IMR-90 (cell line): ENCODE measurements at regions not wholly inside any gene's neighbourhood (a gene's known extent, or its start where the extent isn't known, plus 50 kb on each side); places are given as distances from the start of the nearest gene placed in this dataset.
"Not testable (repeated sequence)": the region's sequence is repeated elsewhere in the genome, so short reads cannot be mapped to it uniquely, and the experiment has no call there.

Source experiments
- ATAC-seq: fragments of 200-7000 bp; cut with Tn5 transposase; 2 replicates; pipeline ENCODE4 v1.9.1; 2020; ENCODE audit warnings: low read depth, mild to moderate bottlenecking, moderate library complexity
- BruUV-seq: library from RNA; stranded (reverse); fragments of 400-500 nt; replicated peaks from 2 replicates; lab custom pipeline; 2021; lab: Mats Ljungman, UMichigan
- CTCF ChIA-PET: fragments of 300-600 bp; formaldehyde crosslinking; extraction: SDS; loops from one replicate; lab custom pipeline; 2021; ENCODE audit warnings: antibody characterized with exemption; lab: Yijun Ruan, JAX
- POLR2A ChIA-PET: fragments of 300-600 bp; sonication (Branson Sonifier 250); formaldehyde crosslinking; loops from one replicate; lab custom pipeline; 2022; ENCODE audit warnings: antibody characterized with exemption; ENCODE audit not compliant: unreplicated experiment; lab: Charles Lee
- DNase-seq: peaks from one replicate; pipeline ENCODE4 v3.0.0; 2013
- H2AFZ ChIP-seq: replicated peaks from 2 replicates; pipeline ENCODE3; 2013; ENCODE audit warnings: low read length, mild to moderate bottlenecking; ENCODE audit not compliant: poor library complexity
- H2AK5ac ChIP-seq: 2 replicates; pipeline ENCODE4 v1.6.1; 2013; ENCODE audit warnings: low read depth, low read length, inconsistent platforms
- H2AK9ac ChIP-seq: replicated peaks from 2 replicates; pipeline ENCODE3; 2013; ENCODE audit warnings: mild to moderate bottlenecking, low read depth, low read length, moderate library complexity; ENCODE audit not compliant: poor library complexity
- H2BK120ac ChIP-seq: 2 replicates; pipeline ENCODE4 v1.6.1; 2013; ENCODE audit warnings: low read depth, low read length, inconsistent platforms
- H2BK15ac ChIP-seq: 3 replicates; pipeline ENCODE4 v1.6.1; 2013; ENCODE audit warnings: low read depth, low read length, inconsistent platforms
- H2BK20ac ChIP-seq: 2 replicates; pipeline ENCODE4 v1.6.1; 2013; ENCODE audit warnings: low read depth, mild to moderate bottlenecking, inconsistent platforms, low read length, moderate library complexity
- H2BK5ac ChIP-seq: 2 replicates; pipeline ENCODE4 v1.6.1; 2013; ENCODE audit warnings: mild to moderate bottlenecking, low read depth, low read length, inconsistent platforms; ENCODE audit not compliant: poor library complexity, severe bottlenecking
- H3K14ac ChIP-seq: replicated peaks from 2 replicates; pipeline ENCODE4 v1.6.1; 2013; ENCODE audit warnings: low read depth, low read length, inconsistent platforms
- H3K18ac ChIP-seq: 2 replicates; pipeline ENCODE4 v1.6.1; 2013; ENCODE audit warnings: low read depth, low read length, control low read depth
- H3K23ac ChIP-seq: 2 replicates; pipeline ENCODE4 v1.6.1; 2013; ENCODE audit warnings: low read depth, low read length, inconsistent platforms
- H3K27ac ChIP-seq: 2 replicates; pipeline ENCODE4 v1.5.1; 2013; ENCODE audit warnings: mild to moderate bottlenecking, control low read depth, low read length; ENCODE audit not compliant: insufficient read depth
- H3K27me3 ChIP-seq: 2 replicates; pipeline ENCODE4 v1.6.1; 2013; ENCODE audit warnings: low read length; ENCODE audit not compliant: control insufficient read depth, insufficient read depth
- H3K36me3 ChIP-seq: 2 replicates; pipeline ENCODE4 v1.6.1; 2013; ENCODE audit warnings: low read length, mixed read lengths; ENCODE audit not compliant: control insufficient read depth, insufficient read depth
- H3K4ac ChIP-seq: 2 replicates; pipeline ENCODE4 v1.6.1; 2013; ENCODE audit warnings: low read depth, low read length, inconsistent platforms
- H3K4me1 ChIP-seq: 2 replicates; pipeline ENCODE4 v1.6.1; 2013; ENCODE audit warnings: low read length, mixed read lengths; ENCODE audit not compliant: control insufficient read depth, insufficient read depth
- H3K4me2 ChIP-seq: 2 replicates; pipeline ENCODE4 v1.6.1; 2013; ENCODE audit warnings: low read depth, mild to moderate bottlenecking, control low read depth, low read length, moderate library complexity
- H3K4me3 ChIP-seq: 2 replicates; pipeline ENCODE4 v1.5.1; 2013; ENCODE audit warnings: low read depth, mild to moderate bottlenecking, control low read depth, low read length, moderate library complexity; ENCODE audit not compliant: insufficient read depth
- H3K56ac ChIP-seq: 2 replicates; pipeline ENCODE4 v1.6.1; 2013; ENCODE audit warnings: low read length, inconsistent platforms; ENCODE audit not compliant: insufficient read depth; ENCODE audit errors: extremely low read depth
- H3K79me1 ChIP-seq, 2 experiments: 2 replicates each; pipeline ENCODE4 v1.6.1; 2013; ENCODE audit warnings: low read length in 2 of 2, inconsistent platforms in 1 of 2, low read depth in 1 of 2
- H3K9ac ChIP-seq: 2 replicates; pipeline ENCODE4 v1.6.1; 2013; ENCODE audit warnings: low read depth, low read length, control low read depth
- H3K9me1 ChIP-seq: 2 replicates; pipeline ENCODE4 v1.6.1; 2013; ENCODE audit warnings: low read length, inconsistent platforms; ENCODE audit not compliant: insufficient read depth
- H3K9me3 ChIP-seq: 2 replicates; pipeline ENCODE4 v1.6.1; 2013; ENCODE audit warnings: low read length; ENCODE audit not compliant: control insufficient read depth, insufficient read depth
- H4K20me1 ChIP-seq: 2 replicates; pipeline ENCODE4 v1.6.1; 2013; ENCODE audit warnings: low read length, inconsistent platforms; ENCODE audit not compliant: insufficient read depth
- H4K5ac ChIP-seq: 2 replicates; pipeline ENCODE4 v1.6.1; 2013; ENCODE audit warnings: mild to moderate bottlenecking, low read depth, low read length, control low read depth
- H4K8ac ChIP-seq, 2 experiments: 2 replicates each; pipeline ENCODE4 v1.6.1; 2013; ENCODE audit warnings: low read depth in 2 of 2, low read length in 2 of 2, control low read depth in 1 of 2, inconsistent platforms in 1 of 2
- H4K91ac ChIP-seq: 2 replicates; pipeline ENCODE4 v1.6.1; 2013; ENCODE audit warnings: low read depth, low read length, inconsistent platforms; ENCODE audit not compliant: insufficient read depth
- MAZ ChIP-seq: IDR thresholded peaks from 2 replicates; pipeline ENCODE4 v1.6.1; 2012; ENCODE audit warnings: low read depth, mild to moderate bottlenecking, low read length, improper control_type of control experiment, moderate library complexity, borderline replicate concordance
- POLR2A ChIP-seq: IDR thresholded peaks from 2 replicates; pipeline ENCODE4 v1.6.1; 2012; ENCODE audit warnings: mild to moderate bottlenecking, low read depth, low read length
- SMC3 ChIP-seq: fragments of 150-350 bp; IDR thresholded peaks from 2 replicates; pipeline ENCODE4 v1.6.1; 2016; ENCODE audit warnings: low read depth, mild to moderate bottlenecking, antibody characterized with exemption, low read length, moderate library complexity
- WGBS, 2 experiments: methylation state at CpG; one replicate each; pipeline versions ENCODE4 v1.1.5 to v1.1.7; 2013; ENCODE audit warnings: missing lambda C conversion rate in 2 of 2; ENCODE audit not compliant: insufficient read length in 1 of 2; ENCODE audit errors: extremely low coverage in 2 of 2; 5-methylcytosine and 5-hydroxymethylcytosine counted together
- dilution Hi-C: fragments of 300-500 bp; cut with HindIII; formaldehyde crosslinking; loops from one replicate; pipeline ENCODE4 v1.14.3; 2018; ENCODE audit warnings: low sequenced_read_pairs; ENCODE audit not compliant: unreplicated experiment
- in situ Hi-C: fragments of 300-500 bp; cut with MboI; formaldehyde crosslinking; loops from 3 replicates; pipeline ENCODE4 v1.14.3; 2019; ENCODE audit warnings: low sequenced_read_pairs, inconsistent platforms, mixed read lengths
- intact Hi-C: fragments of 100-400 bp; cut with micrococcal nuclease; formaldehyde crosslinking; loops from 2 replicates; pipeline ENCODE4 v1.10.0; 2022

- no peak overlapping the region for H3K18ac ChIP-seq
- in situ Hi-C loops = no loop called here
- intact Hi-C loops = no loop called here
- H3K36me3 ChIP-seq = no peaks in the 10 kb centered on the region
- no peak overlapping the region for H3K14ac ChIP-seq
- H3K23ac ChIP-seq = no peak overlapping the region
- H3K56ac ChIP-seq = no peak overlapping the region
- no TSS peak for BruUV-seq
- ChIA-PET POLR2A (no interaction called here), CTCF (no interaction called here)
- H3K9me1 ChIP-seq = no peaks in the 10 kb centered on the region
- no peaks in the 10 kb centered on the region for H4K20me1 ChIP-seq
- no peak overlapping the region for H3K4me3 ChIP-seq
- ATAC-seq (no peak), DNase-seq (peak; percentile 4)
- H2AK9ac ChIP-seq = no peak overlapping the region
- no peak overlapping the region for H4K8ac ChIP-seq
- H2AK5ac ChIP-seq = no peak overlapping the region
- no peak overlapping the region for H2BK20ac ChIP-seq
- H2BK15ac ChIP-seq = no peak overlapping the region
- H3K4ac ChIP-seq = no peak overlapping the region
- no peak overlapping the region for H2BK120ac ChIP-seq
- dilution Hi-C loops = no loop called here
- H2AFZ ChIP-seq = no peak overlapping the region
- no peaks in the 10 kb centered on the region for H3K4me1 ChIP-seq
- H2BK5ac ChIP-seq = no peak overlapping the region
- H4K91ac ChIP-seq = no peak overlapping the region
- H3K79me1 ChIP-seq = no peaks in the 10 kb centered on the region
- H3K27me3 ChIP-seq = no peaks in the 10 kb centered on the region
- no peak overlapping the region for H3K27ac ChIP-seq
- H4K5ac ChIP-seq = no peak overlapping the region
- no peak overlapping the region for H3K9ac ChIP-seq
- no peak for TF ChIP-seq POLR2A
- TF ChIP-seq SMC3 = no peak
- TF ChIP-seq MAZ = no peak
- no CpG with 5 or more reads among the region's 4 CpGs for WGBS, 2 experiments
- no peak overlapping the region for H3K4me2 ChIP-seq
- peaks cover 2% of the 10 kb centered on the region; the same call in 1 of the 2 replicates for H3K9me3 ChIP-seq
Observed at GRCh38 chr15:56792211-56792610, 58.9 kb upstream of the ZNF280D start.

GRCh38 chr15:56791521-56791920, 58.2 kb upstream of the ZNF280D start:
- H3K4me2 ChIP-seq, H3K36me3 ChIP-seq, H4K5ac ChIP-seq, H3K23ac ChIP-seq, H2BK20ac ChIP-seq, H4K91ac ChIP-seq, H3K18ac ChIP-seq, H2BK5ac ChIP-seq, H3K4me1 ChIP-seq, DNase-seq, H3K27me3 ChIP-seq, H3K4ac ChIP-seq, intact Hi-C loops, H2AFZ ChIP-seq, H3K56ac ChIP-seq, H2AK5ac ChIP-seq, BruUV-seq, H4K8ac ChIP-seq, POLR2A ChIA-PET, ATAC-seq, H3K9ac ChIP-seq, H3K14ac ChIP-seq, CTCF ChIA-PET, H4K20me1 ChIP-seq, dilution Hi-C loops, H3K27ac ChIP-seq, H3K9me1 ChIP-seq, H3K9me3 ChIP-seq, H2BK120ac ChIP-seq, H2BK15ac ChIP-seq, H3K79me1 ChIP-seq, H2AK9ac ChIP-seq, H3K4me3 ChIP-seq, in situ Hi-C loops: not testable (repeated sequence)
- no CpG with 5 or more reads among the region's 1 CpG for WGBS, 2 experiments
